CD4-positive, alpha-beta T cell treated with Interleukin-4 for 4 hours (primary cell): ENCODE measurements at regions not wholly inside any gene's neighbourhood (a gene's known extent, or its start where the extent isn't known, plus 50 kb on each side); places are given as distances from the start of the nearest gene placed in this dataset.

Experiments used
- DNase-seq: peaks from one replicate; pipeline ENCODE4 v3.0.0-alpha.2; 2020

GRCh38 chr13:33891196-33891742, 73.3 kb downstream of the RFC3 start:
- DNase-seq = no peak

GRCh38 chr13:33893559-33893958, 75.6 kb downstream of the RFC3 start:
- DNase-seq = no peak

GRCh38 chr13:33904431-33904830, 86.5 kb downstream of the RFC3 start:
- DNase-seq = no peak

GRCh38 chr13:33908116-33908515, 90.2 kb downstream of the RFC3 start:
- DNase-seq = no peak

GRCh38 chr13:33910255-33910654, 92.3 kb downstream of the RFC3 start:
- no peak for DNase-seq

- DNase-seq = no peak
These were observed 93.6 kb downstream of the RFC3 start for GRCh38 chr13:33911521-33911920.

- no peak for DNase-seq
These were observed 95.9 kb downstream of the RFC3 start for GRCh38 chr13:33913829-33914228.

GRCh38 chr13:33917190-33917589, 99.2 kb downstream of the RFC3 start:
- no peak for DNase-seq

- no peak for DNase-seq
These were observed 100.4 kb downstream of the RFC3 start for GRCh38 chr13:33918199-33918932.

GRCh38 chr13:33919120-33919519, 101.2 kb downstream of the RFC3 start:
- DNase-seq = no peak

GRCh38 chr13:33925563-33925962, 107.6 kb downstream of the RFC3 start:
- no peak for DNase-seq

- DNase-seq = no peak
These were observed 109.4 kb downstream of the RFC3 start for GRCh38 chr13:33927315-33927714.

- DNase-seq = no peak
These were observed 113.7 kb downstream of the RFC3 start for GRCh38 chr13:33931397-33932311.

GRCh38 chr13:33932769-33933406, 114.9 kb downstream of the RFC3 start:
- DNase-seq = no peak

- DNase-seq = no peak
These were observed 115.9 kb downstream of the RFC3 start for GRCh38 chr13:33933810-33934209.

- no peak for DNase-seq
These were observed 116.4 kb downstream of the RFC3 start for GRCh38 chr13:33934343-33934742.

- DNase-seq = no peak
These were observed 117.0 kb downstream of the RFC3 start for GRCh38 chr13:33934951-33935371.

GRCh38 chr13:33935969-33936368, 118.0 kb downstream of the RFC3 start:
- DNase-seq = no peak

GRCh38 chr13:33937373-33938098, 119.6 kb downstream of the RFC3 start:
- no peak for DNase-seq

GRCh38 chr13:33940256-33940655, 122.3 kb downstream of the RFC3 start:
- no peak for DNase-seq

GRCh38 chr13:33940898-33941297, 122.9 kb downstream of the RFC3 start:
- DNase-seq = no peak

- no peak for DNase-seq
These were observed 127.5 kb downstream of the RFC3 start for GRCh38 chr13:33945477-33945876.

- DNase-seq = no peak
These were observed 135.3 kb downstream of the RFC3 start for GRCh38 chr13:33953203-33953602.
